ENCODE measurements at regions not wholly inside any gene's neighbourhood (a gene's known extent, or its start where the extent isn't known, plus 50 kb on each side); places are given as distances from the start of the nearest gene placed in this dataset.

DNA sequence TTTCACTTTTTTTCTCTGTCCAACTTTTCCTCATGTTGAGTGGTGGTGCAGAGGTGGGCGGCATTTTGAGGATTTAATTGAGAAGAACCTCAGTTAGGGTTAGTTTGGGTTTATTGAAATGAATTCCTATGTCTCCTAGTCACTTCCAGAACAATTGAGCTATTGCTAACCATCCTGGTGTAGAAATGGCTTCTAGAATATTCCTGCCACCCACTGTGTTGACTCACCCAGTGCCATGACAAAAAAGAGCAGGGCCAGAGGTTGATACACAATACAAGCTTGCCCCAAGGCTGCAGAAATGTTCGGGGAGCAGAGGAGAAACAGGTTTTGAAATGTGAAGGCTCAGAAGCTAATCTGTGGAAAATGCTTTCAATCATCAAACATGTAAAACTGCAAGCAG is 167.1 kb upstream of the TRIB2 start:
- BruUV-seq (replicated peaks), result no TSS peak
- ATAC-seq, result no peak

More for the DNA sequence above, 167.1 kb upstream of the TRIB2 start:
- TF ChIP-seq JUND (IDR thresholded peaks at IDR 0.05), result no peak
- TF ChIP-seq, protein P1, sequence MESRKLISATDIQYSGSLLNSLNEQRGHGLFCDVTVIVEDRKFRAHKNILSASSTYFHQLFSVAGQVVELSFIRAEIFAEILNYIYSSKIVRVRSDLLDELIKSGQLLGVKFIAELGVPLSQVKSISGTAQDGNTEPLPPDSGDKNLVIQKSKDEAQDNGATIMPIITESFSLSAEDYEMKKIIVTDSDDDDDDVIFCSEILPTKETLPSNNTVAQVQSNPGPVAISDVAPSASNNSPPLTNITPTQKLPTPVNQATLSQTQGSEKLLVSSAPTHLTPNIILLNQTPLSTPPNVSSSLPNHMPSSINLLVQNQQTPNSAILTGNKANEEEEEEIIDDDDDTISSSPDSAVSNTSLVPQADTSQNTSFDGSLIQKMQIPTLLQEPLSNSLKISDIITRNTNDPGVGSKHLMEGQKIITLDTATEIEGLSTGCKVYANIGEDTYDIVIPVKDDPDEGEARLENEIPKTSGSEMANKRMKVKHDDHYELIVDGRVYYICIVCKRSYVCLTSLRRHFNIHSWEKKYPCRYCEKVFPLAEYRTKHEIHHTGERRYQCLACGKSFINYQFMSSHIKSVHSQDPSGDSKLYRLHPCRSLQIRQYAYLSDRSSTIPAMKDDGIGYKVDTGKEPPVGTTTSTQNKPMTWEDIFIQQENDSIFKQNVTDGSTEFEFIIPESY (IDR thresholded peaks at IDR 0.05; ENCODE audit: extremely low read depth, insufficient replicate concordance, low read length), result no peak
- TF ChIP-seq, protein P2, sequence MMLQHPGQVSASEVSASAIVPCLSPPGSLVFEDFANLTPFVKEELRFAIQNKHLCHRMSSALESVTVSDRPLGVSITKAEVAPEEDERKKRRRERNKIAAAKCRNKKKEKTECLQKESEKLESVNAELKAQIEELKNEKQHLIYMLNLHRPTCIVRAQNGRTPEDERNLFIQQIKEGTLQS (IDR thresholded peaks at IDR 0.05), result no peak
- TF ChIP-seq RAD21 (IDR thresholded peaks at IDR 0.05; ENCODE audit: low read depth), result no peak
- TF ChIP-seq CEBPB (IDR thresholded peaks at IDR 0.05; ENCODE audit: low read depth), result no peak
- no peak for TF ChIP-seq SP1 (IDR thresholded peaks at IDR 0.05; ENCODE audit: low read depth)
- TF ChIP-seq FOSL1 (IDR thresholded peaks at IDR 0.05; ENCODE audit: low read depth), result no peak
- TF ChIP-seq, protein P3, sequence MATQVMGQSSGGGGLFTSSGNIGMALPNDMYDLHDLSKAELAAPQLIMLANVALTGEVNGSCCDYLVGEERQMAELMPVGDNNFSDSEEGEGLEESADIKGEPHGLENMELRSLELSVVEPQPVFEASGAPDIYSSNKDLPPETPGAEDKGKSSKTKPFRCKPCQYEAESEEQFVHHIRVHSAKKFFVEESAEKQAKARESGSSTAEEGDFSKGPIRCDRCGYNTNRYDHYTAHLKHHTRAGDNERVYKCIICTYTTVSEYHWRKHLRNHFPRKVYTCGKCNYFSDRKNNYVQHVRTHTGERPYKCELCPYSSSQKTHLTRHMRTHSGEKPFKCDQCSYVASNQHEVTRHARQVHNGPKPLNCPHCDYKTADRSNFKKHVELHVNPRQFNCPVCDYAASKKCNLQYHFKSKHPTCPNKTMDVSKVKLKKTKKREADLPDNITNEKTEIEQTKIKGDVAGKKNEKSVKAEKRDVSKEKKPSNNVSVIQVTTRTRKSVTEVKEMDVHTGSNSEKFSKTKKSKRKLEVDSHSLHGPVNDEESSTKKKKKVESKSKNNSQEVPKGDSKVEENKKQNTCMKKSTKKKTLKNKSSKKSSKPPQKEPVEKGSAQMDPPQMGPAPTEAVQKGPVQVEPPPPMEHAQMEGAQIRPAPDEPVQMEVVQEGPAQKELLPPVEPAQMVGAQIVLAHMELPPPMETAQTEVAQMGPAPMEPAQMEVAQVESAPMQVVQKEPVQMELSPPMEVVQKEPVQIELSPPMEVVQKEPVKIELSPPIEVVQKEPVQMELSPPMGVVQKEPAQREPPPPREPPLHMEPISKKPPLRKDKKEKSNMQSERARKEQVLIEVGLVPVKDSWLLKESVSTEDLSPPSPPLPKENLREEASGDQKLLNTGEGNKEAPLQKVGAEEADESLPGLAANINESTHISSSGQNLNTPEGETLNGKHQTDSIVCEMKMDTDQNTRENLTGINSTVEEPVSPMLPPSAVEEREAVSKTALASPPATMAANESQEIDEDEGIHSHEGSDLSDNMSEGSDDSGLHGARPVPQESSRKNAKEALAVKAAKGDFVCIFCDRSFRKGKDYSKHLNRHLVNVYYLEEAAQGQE (IDR thresholded peaks at IDR 0.05; ENCODE audit: low read depth), result no peak
- no peak for TF ChIP-seq ZFX (IDR thresholded peaks at IDR 0.05)
- TF ChIP-seq, protein P4, sequence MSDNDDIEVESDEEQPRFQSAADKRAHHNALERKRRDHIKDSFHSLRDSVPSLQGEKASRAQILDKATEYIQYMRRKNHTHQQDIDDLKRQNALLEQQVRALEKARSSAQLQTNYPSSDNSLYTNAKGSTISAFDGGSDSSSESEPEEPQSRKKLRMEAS (IDR thresholded peaks at IDR 0.05), result no peak
- no peak for TF ChIP-seq ZNF274 (IDR thresholded peaks at IDR 0.05; ENCODE audit: low read depth, low read length)
- no peak for TF ChIP-seq YY1 (IDR thresholded peaks at IDR 0.05; ENCODE audit: extremely low read depth, insufficient replicate concordance, low read depth, low read length)
- no peak for TF ChIP-seq ELF1 (IDR thresholded peaks at IDR 0.05; ENCODE audit: borderline replicate concordance, low read depth)
- no peak for TF ChIP-seq EZH2 (IDR thresholded peaks at IDR 0.05)
- no peak for TF ChIP-seq TCF7L2 (IDR thresholded peaks at IDR 0.05; ENCODE audit: borderline replicate concordance, extremely low read depth, insufficient read depth, insufficient read length)
- TF ChIP-seq POLR2AphosphoS5 (IDR thresholded peaks at IDR 0.05; ENCODE audit: low read depth, low read length), result no peak
- POLR2A ChIA-PET, result no interaction called here
- RAD21 ChIA-PET (ENCODE audit: low non-redundant PET in 1 of 2, low total read pairs in 2 of 2, uncharacterized antibody in 2 of 2, unreplicated experiment in 2 of 2), result no interaction called here
- CTCF ChIA-PET, result interaction anchor here (1.3 kb wide), 1 partner anchor 166 kb away, joined by 4 read pairs; no protein-coding TSS in a partner anchor
- no peak overlapping the region for H3K4me2 ChIP-seq (ENCODE audit: low read length)
- H3K9me3 ChIP-seq (ENCODE audit: control insufficient read depth in 1 of 2, insufficient read depth in 1 of 2, low read depth in 1 of 2, low read length in 2 of 2), result no peaks in the 10 kb centered on the region
- H3K9ac ChIP-seq (ENCODE audit: low read length), result no peak overlapping the region
- no peaks in the 10 kb centered on the region for H4K20me1 ChIP-seq (ENCODE audit: insufficient read depth)
- no peak for DNase-seq (ENCODE audit: low read depth, low spot score)
- no peaks in the 10 kb centered on the region for H3K36me3 ChIP-seq (ENCODE audit: control insufficient read depth in 1 of 2, insufficient read depth in 2 of 2, low read length in 2 of 2)
- H3K4me3 ChIP-seq (replicated peaks in 1 of 2; ENCODE audit: low read depth in 1 of 2, low read length in 2 of 2), result no peak overlapping the region
- no peaks in the 10 kb centered on the region for H3K79me2 ChIP-seq (ENCODE audit: insufficient read depth, low read length)
- no peak overlapping the region for H3K27ac ChIP-seq (ENCODE audit: low read depth, low read length)
- no peaks in the 10 kb centered on the region for H3K9me2 ChIP-seq (ENCODE audit: insufficient read depth)
- peaks cover 0 to 3% of the 10 kb centered on the region in 2 experiments; a peak in 1 of 4 replicates for H3K4me1 ChIP-seq (ENCODE audit: control insufficient read depth in 1 of 2, insufficient read depth in 2 of 2, low read length in 2 of 2)
- intact Hi-C loops (cut with micrococcal nuclease), result no loop called here
- no peak overlapping the region for H2AFZ ChIP-seq (ENCODE audit: low read depth, low read length, poor library complexity, severe bottlenecking)
- H3K27me3 ChIP-seq (ENCODE audit: insufficient read depth, low read length), result no peaks in the 10 kb centered on the region
